NCI-H146 treated with DMSO at 0.1 percent for 48 hours (cell line): ENCODE measurements at regions not wholly inside any gene's neighbourhood (a gene's known extent, or its start where the extent isn't known, plus 50 kb on each side); places are given as distances from the start of the nearest gene placed in this dataset.
"Not testable (repeated sequence)": the region's sequence is repeated elsewhere in the genome, so short reads cannot be mapped to it uniquely, and the experiment has no call there.

Experiments
- DNase-seq: peaks from one replicate; lab custom pipeline; 2025; ENCODE audit not compliant: unreplicated experiment; lab: John Stamatoyannopoulos, UW

- DNase-seq, result no peak
Observed at GRCh38 chr6:165799391-165800153, 136.5 kb upstream of the PDE10A start.

- no peak for DNase-seq
Observed at GRCh38 chr6:165798991-165799390, 135.9 kb upstream of the PDE10A start.

DNA sequence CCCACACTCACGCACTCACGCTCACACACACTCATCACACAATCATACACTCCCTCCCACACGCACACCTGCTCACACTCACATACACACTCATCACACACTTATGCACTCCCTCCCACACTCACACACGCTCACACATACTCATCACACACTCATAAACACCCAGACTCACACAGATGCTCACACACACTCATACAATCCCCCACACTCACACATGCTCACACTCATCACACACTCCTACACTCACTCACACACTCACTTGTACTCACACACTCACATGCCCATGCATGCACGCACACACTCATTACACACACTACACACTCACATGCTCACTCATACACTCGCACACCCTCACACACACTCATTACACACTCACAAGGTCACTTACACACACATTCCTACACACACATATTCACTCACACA is 131.1 kb upstream of the PDE10A start:
- no peak for DNase-seq

DNA sequence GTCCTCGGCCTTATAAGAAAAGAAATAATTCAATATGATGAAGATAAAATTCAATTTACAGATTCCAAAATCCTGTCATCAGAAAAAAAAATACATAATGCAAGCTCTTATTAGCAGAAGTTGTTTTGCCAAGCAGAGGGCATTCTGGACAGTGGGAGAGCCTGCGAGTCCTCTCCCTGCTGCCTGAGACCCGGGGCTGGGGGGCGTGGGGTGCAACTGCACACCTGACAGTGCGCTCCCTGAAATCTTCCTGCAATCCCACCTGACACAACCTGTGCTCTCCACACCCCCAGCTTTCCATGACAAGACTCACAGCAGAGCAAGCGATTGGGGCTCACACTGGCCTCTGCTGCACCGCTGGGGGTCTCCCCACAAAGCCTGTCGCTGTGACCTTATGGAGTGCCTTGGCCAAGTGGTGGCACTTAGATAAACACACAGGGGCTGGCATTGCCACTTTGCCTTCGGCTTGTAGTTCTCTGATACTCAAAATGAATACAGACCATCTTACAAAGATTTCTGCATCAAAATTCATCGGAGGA is 130.3 kb upstream of the PDE10A start:
- no peak for DNase-seq

DNA sequence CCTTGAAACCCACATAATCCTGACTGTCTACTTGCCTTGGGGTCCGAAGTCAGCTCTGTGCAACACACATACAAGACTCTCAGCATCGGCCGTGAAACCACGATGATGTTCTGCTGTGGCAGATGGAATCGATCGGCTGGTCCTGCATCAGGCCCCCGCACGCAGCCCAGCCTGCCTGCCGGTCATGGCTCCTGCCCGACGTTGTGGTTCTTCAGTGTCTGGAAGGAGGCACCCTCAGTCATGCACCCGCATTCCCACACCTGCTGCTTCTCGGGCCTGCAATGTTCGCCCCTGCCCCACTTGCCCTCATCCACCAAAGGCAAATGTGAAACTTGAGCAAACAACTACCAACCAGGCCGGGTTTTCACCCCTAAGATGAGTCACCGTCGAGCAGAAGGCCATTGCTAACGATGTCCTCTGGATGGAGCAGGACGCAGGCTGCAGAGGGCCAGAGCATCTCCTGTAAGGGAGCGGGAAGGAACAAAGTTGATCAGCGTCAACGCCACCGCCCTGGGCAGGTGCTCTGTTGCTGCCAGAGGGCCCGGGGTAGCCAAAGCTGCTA is 128.9 kb upstream of the PDE10A start:
- no peak for DNase-seq

DNA sequence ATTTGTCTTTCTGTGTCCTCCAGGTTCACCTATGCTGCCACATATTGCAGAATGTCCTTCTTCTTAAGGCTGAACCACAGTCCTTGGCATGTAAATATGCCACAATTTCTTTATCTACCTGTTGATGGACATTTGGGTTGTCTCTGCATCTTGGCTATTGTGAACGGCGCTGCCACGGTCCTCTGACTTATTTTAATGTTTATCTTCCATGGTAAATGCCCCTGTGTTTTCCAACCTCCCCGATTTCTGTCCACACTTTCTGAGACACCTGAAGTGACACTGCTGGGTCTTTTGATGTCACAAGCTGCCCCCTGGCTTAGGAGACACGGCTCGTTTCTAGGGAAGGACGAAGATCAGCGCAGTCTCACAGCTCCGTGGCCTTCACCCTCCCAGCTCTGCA is 128.3 kb upstream of the PDE10A start:
- no peak for DNase-seq

- DNase-seq, result no peak
Observed at GRCh38 chr6:165782812-165783211, 119.8 kb upstream of the PDE10A start.

DNA sequence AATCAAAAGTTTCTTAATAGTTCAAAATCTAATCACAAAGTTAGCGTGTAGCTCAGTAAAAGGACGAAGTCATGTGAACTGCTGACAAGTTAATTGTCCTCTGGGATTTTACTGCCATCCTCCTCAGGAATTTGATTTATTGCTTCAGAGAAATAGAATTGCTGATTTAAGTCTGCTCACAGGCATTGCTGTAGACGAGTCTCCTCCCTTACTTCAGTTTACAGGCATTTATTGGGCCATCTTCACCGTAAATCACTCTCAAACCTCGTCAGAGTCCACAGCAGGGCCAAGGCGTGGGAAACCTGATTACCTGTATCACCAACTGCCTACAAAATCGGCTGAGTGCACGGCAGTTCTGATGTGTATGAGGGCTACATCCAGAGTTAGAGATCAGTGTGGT is 119.1 kb upstream of the PDE10A start:
- DNase-seq, result no peak

GRCh38 chr6:165777680-165778079 is 114.6 kb upstream of the PDE10A start:
- DNase-seq, result no peak

DNA sequence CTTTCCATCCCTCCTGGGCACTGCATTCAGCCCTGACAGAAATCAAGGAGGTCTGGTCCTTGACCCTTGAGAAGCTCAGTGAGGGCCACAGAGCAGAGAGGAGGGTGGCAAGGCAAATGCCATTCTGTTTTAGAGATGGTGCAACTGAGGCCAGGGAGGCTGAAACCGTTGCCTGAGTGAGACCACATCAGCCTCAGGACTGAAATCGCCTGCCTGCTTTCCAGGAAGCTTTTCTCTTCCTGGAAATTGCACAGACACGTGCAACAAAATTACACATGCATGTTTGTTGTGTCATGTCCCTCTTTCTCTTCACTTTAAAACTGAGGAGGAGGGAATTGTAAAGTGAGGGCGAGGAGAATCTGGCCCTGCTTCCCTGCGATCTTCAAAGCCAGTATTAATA is 113.7 kb upstream of the PDE10A start:
- no peak for DNase-seq

- DNase-seq, result no peak
Observed at GRCh38 chr6:165775721-165776120, 112.7 kb upstream of the PDE10A start.

- no peak for DNase-seq
Observed at GRCh38 chr6:165774903-165775601, 112.0 kb upstream of the PDE10A start.

GRCh38 chr6:165770397-165771082 is 107.5 kb upstream of the PDE10A start:
- no peak for DNase-seq

GRCh38 chr6:165769884-165770283 is 106.8 kb upstream of the PDE10A start:
- no peak for DNase-seq

GRCh38 chr6:165769401-165769800 is 106.4 kb upstream of the PDE10A start:
- DNase-seq, result no peak

- DNase-seq, result no peak
Observed at GRCh38 chr6:165768961-165769360, 105.9 kb upstream of the PDE10A start.

DNA sequence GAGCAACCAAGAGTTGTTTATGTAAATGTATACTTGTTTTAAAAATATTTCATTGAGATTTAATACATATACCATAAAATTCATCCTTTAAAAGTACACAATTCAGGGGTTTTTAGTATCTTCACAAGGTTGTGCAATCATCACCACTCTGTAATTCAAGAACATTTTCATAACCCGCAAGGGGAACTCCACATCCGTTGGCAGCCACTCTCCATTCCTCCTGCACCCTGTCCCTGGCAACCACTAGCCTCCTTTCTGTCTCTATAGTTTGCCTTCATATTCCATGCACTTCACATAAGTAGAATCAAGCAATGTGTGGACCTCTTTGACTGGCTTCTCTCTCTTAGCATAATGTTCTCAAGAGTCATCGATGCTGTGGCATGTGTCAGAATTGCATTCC is 104.2 kb upstream of the PDE10A start:
- DNase-seq, result no peak

GRCh38 chr6:165766457-165766856 is 103.4 kb upstream of the PDE10A start:
- DNase-seq, result no peak

DNA sequence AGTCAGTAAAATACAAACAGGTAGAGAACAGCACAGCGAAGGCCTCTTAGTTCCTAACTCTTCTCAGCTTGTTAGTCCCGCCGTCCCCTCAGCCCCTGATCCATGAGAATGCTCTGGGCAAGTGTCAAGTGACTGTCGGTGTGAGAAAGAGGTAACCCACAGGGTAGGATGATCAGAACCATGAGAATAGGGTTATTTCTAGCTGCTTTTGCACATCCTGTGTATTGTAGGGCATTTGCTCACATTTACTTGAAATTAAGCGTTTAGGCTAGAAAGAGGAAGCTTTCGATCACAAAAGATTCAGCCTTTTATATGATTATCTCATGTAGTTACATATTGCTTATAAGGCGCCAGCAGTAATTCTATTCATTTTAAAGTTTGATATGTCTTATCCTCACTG is 103.0 kb upstream of the PDE10A start:
- no peak for DNase-seq

DNA sequence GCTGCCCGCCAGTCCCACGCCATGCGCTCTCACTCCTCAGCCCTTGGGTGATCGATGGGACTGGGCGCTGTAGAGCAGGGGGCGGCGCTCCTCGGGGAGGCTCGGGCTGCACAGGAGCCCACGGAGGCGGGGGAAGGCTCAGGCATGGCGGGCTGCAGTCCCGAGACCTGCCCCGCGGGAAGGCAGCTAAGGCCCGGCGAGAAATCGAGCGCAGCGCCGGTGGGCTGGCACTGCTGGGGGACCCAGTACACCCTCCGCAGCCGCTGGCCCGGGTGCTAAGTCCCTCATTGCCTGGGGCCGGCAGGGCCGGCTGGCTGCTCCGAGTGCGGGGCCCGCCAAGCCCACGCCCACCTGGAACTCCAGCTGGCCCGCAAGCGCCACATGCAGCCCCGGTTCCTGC is 102.2 kb upstream of the PDE10A start:
- not testable (repeated sequence) for DNase-seq

- no peak for DNase-seq
Observed at GRCh38 chr6:165762876-165763275, 99.8 kb upstream of the PDE10A start.
